ENCODE measurements at regions not wholly inside any gene's neighbourhood (a gene's known extent, or its start where the extent isn't known, plus 50 kb on each side); places are given as distances from the start of the nearest gene placed in this dataset.
A peak's percentile ranks its signal among the peaks of the same experiment; 100 is the strongest.

DNA sequence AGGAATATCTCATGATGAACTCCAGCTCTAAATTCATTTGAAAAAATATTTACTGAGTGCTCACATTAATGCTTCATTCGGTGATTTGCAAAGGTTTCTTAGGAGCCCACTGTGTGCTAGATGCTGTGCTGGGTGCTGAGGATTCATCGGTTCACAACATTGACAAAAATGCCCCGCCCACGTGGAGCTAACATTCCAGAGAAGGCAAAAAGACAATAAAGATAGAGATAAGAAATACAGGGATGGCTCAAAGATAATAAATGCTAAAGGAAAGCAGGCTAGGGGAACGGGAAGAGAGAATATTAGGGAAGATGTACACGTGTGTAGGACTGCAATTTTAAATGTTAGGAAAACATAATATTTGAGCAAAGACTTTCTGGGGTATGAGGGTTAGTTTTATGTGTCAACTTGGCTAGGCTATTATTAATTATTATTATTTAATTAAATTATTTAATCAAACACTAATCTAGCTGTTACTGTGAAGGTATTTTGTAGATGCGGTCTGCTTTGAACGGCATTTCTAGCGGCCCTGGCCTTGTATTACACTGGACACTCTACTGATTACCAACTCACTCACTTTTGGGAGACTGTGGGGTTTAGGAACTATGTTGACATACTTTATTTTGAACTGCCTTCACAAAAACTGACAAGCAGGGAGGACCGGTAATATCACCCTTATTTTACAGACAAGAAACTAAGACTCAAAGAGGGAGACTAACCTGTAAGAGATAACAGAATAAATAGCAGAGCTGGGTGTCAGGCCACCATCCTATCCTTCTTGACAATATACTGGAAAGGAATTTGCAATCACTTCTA lies 61.9 kb upstream of the IRF2 start:
- intact Hi-C loops (cut with DNase I), result loop anchor here (2.0 to 10.0 kb wide), 13 partner anchors 59 to 274 kb away; partner anchors contain the start of genes IRF2 (in 3 of the 10), CASP3 (in 1 of the 10) and PRIMPOL (in 1 of the 10)
- Histone ChIP-seq H3K27me3 (no peaks in the 10 kb centered on the region), H3K9me3 (no peaks in the 10 kb centered on the region), H3K4me1 (peaks cover 0 to 43% (median 25%) of the 10 kb centered on the region in 12 donors), H3K36me3 (no peaks in the 10 kb centered on the region), H3K27ac (peak overlapping the region; percentile 91 to 99 (median 95)), H3K4me3 (peak overlapping the region; percentile 50 to 82 (median 67))
- ATAC-seq, result no peak
- DNase-seq, result no peak
- WGBS, 4 donors, result 53 to 56% (median 54%) methylated on average over 10 of the region's 10 CpGs
- TF ChIP-seq CTCF (IDR thresholded peaks at IDR 0.05) (no peak), POLR2A (IDR thresholded peaks at IDR 0.05) (no peak)

DNA sequence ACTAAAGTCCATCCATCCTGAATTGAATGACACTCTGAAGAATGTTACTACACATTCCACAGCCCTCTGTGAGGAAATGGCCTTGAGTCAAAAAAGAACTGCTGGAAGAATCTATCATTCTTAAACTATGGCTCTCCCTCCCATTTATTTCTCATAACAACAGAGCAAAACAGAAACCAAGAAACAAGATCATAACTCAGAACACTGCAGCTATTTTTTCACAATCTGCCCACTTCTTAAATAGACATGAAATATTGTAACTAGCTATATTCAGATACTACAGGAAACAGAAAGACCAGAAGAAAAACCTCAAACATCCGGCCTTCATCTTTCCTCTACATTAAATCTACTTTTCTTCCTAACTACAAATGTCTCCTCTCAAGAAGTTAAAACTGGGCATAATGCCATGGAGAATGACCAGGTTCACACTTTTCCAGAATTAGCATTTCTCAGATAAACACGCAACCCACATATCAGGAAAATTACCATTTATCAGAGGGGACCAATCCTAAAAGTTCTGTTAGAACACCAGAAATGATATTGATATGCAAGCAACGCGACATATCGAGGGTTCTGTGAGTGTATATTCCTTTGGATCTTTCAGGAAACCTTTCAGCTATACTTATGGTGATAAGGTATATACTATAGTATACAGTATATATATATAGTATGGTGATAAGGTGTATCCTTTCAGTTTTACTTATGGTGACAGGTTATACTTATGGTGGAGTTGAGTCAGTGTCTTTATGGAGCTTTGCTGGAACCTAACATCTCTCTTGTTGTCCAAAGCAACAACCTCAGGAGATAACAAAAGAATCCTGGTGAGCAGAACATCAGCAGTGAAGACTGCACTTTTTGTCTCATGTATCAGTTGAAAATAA lies 60.4 kb upstream of the IRF2 start:
- Histone ChIP-seq H3K27ac (peak overlapping the region in 11 of 12 donors; percentile 15 to 99 (median 56)), H3K4me1 (peaks cover 0 to 43% (median 25%) of the 10 kb centered on the region in 12 donors), H3K9me3 (no peaks in the 10 kb centered on the region), H3K36me3 (no peaks in the 10 kb centered on the region), H3K27me3 (no peaks in the 10 kb centered on the region), H3K4me3 (no peak overlapping the region)
- 59 to 72% (median 66%) methylated on average over 5 of the region's 5 CpGs for WGBS, 4 donors
- ATAC-seq (no peak), DNase-seq (no peak)
- no peak for TF ChIP-seq CTCF (IDR thresholded peaks at IDR 0.05)
- TF ChIP-seq POLR2A (IDR thresholded peaks at IDR 0.05), result no peak
- intact Hi-C loops (cut with DNase I), result loop anchor here in 9 of 10 donors (5.0 to 10.0 kb wide), 9 partner anchors 57 to 272 kb away; partner anchors contain the start of gene IRF2 (in 1 of the 9)

GRCh38 chr4:184533908-184534307 lies 59.6 kb upstream of the IRF2 start:
- Histone ChIP-seq H3K27ac (peak overlapping the region in 9 of 12 donors; percentile 24 to 99 (median 56)), H3K4me3 (no peak overlapping the region), H3K27me3 (no peaks in the 10 kb centered on the region), H3K4me1 (peaks cover 0 to 43% (median 25%) of the 10 kb centered on the region in 12 donors), H3K36me3 (no peaks in the 10 kb centered on the region), H3K9me3 (no peaks in the 10 kb centered on the region)
- ATAC-seq (no peak), DNase-seq (no peak)
- intact Hi-C loops (cut with DNase I), result loop anchor here in 6 of 10 donors (5.0 to 10.0 kb wide), 3 partner anchors 57 to 149 kb away; no protein-coding TSS in a partner anchor
- TF ChIP-seq CTCF (IDR thresholded peaks at IDR 0.05), result no peak
- no peak for TF ChIP-seq POLR2A (IDR thresholded peaks at IDR 0.05)
